SJCRH30 (cell line): ENCODE measurements at regions not wholly inside any gene's neighbourhood (a gene's known extent, or its start where the extent isn't known, plus 50 kb on each side); places are given as distances from the start of the nearest gene placed in this dataset.

Experiments used
- DNase-seq, 2 experiments: peaks; one replicate each; pipeline ENCODE4 v3.0.0-alpha.2; 2015 to 2020
- H3K27ac ChIP-seq: fragments of 250-450 bp; sonication (Bioruptor Pico); 2 replicates; pipeline ENCODE4 v1.5.1; 2020; ENCODE audit warnings: mild to moderate bottlenecking, moderate library complexity
- H3K27me3 ChIP-seq: fragments of 250-450 bp; sonication (Bioruptor Pico); 2 replicates; pipeline ENCODE4 v1.5.1; 2020; ENCODE audit warnings: mild to moderate bottlenecking, moderate library complexity
- H3K36me3 ChIP-seq: fragments of 250-450 bp; sonication (Bioruptor Pico); 2 replicates; pipeline ENCODE4 v1.5.1; 2020; ENCODE audit warnings: mild to moderate bottlenecking, moderate library complexity
- H3K4me1 ChIP-seq: fragments of 250-450 bp; sonication (Bioruptor Pico); 2 replicates; pipeline ENCODE4 v1.5.1; 2020; ENCODE audit warnings: mild to moderate bottlenecking, moderate library complexity
- H3K4me3 ChIP-seq: fragments of 250-450 bp; sonication (Bioruptor Pico); 2 replicates; pipeline ENCODE4 v1.5.1; 2020; ENCODE audit warnings: mild to moderate bottlenecking, moderate library complexity
- H3K9me3 ChIP-seq: fragments of 250-450 bp; sonication (Bioruptor Pico); replicated peaks from 2 replicates; pipeline ENCODE4 v1.5.1; 2020; ENCODE audit warnings: mild to moderate bottlenecking, moderate library complexity

- Histone ChIP-seq H3K36me3 (no peaks in the 10 kb centered on the region), H3K4me3 (peak overlapping the region; percentile 13), H3K27ac (peak overlapping the region; percentile 94), H3K27me3 (no peaks in the 10 kb centered on the region), H3K9me3 (no peaks in the 10 kb centered on the region), H3K4me1 (peaks cover 35% of the 10 kb centered on the region)
- peak; percentile 71 to 90 for DNase-seq
Measured at GRCh38 chr13:104979281-104980030, 1556.0 kb downstream of the EFNB2 start.

- DNase-seq: no peak
- Histone ChIP-seq H3K9me3 (no peaks in the 10 kb centered on the region), H3K4me1 (peaks cover 27% of the 10 kb centered on the region), H3K4me3 (no peak overlapping the region), H3K27me3 (no peaks in the 10 kb centered on the region), H3K27ac (no peak overlapping the region), H3K36me3 (no peaks in the 10 kb centered on the region)
Measured at GRCh38 chr13:104976986-104977385, 1558.5 kb downstream of the EFNB2 start.

- peaks cover 18% of the 10 kb centered on the region for H3K4me1 ChIP-seq
- H3K36me3 ChIP-seq: no peaks in the 10 kb centered on the region
- H3K9me3 ChIP-seq: no peaks in the 10 kb centered on the region
- H3K4me3 ChIP-seq: no peak overlapping the region
- no peak for DNase-seq
- H3K27ac ChIP-seq: no peak overlapping the region
- no peaks in the 10 kb centered on the region for H3K27me3 ChIP-seq
Measured at GRCh38 chr13:104975272-104975671, 1560.2 kb downstream of the EFNB2 start.

GRCh38 chr13:104968876-104969275 is 1566.6 kb downstream of the EFNB2 start:
- Histone ChIP-seq H3K9me3 (no peaks in the 10 kb centered on the region), H3K4me3 (no peak overlapping the region), H3K36me3 (no peaks in the 10 kb centered on the region), H3K4me1 (no peaks in the 10 kb centered on the region), H3K27ac (no peak overlapping the region), H3K27me3 (no peaks in the 10 kb centered on the region)
- DNase-seq: no peak

- Histone ChIP-seq H3K36me3 (no peaks in the 10 kb centered on the region), H3K4me3 (no peak overlapping the region), H3K27me3 (no peaks in the 10 kb centered on the region), H3K4me1 (no peaks in the 10 kb centered on the region), H3K27ac (no peak overlapping the region), H3K9me3 (no peaks in the 10 kb centered on the region)
- DNase-seq: no peak
Measured at GRCh38 chr13:104967836-104968630, 1567.4 kb downstream of the EFNB2 start.

GRCh38 chr13:104967376-104967775 is 1568.1 kb downstream of the EFNB2 start:
- no peak for DNase-seq
- no peak overlapping the region for H3K4me3 ChIP-seq
- H3K27ac ChIP-seq: no peak overlapping the region
- no peaks in the 10 kb centered on the region for H3K36me3 ChIP-seq
- H3K9me3 ChIP-seq: no peaks in the 10 kb centered on the region
- no peaks in the 10 kb centered on the region for H3K27me3 ChIP-seq
- no peaks in the 10 kb centered on the region for H3K4me1 ChIP-seq

- no peaks in the 10 kb centered on the region for H3K4me1 ChIP-seq
Measured at GRCh38 chr13:104962411-104962810, 1573.1 kb downstream of the EFNB2 start.

GRCh38 chr13:104961246-104961645 is 1574.2 kb downstream of the EFNB2 start:
- Histone ChIP-seq H3K9me3 (no peaks in the 10 kb centered on the region), H3K36me3 (no peaks in the 10 kb centered on the region), H3K27me3 (no peaks in the 10 kb centered on the region), H3K4me1 (no peaks in the 10 kb centered on the region), H3K4me3 (no peak overlapping the region), H3K27ac (no peak overlapping the region)
- DNase-seq: no peak

More at GRCh38 chr13:104962411-104962810, 1573.1 kb downstream of the EFNB2 start:
- H3K27me3 ChIP-seq: no peaks in the 10 kb centered on the region
- no peak overlapping the region for H3K4me3 ChIP-seq
- no peaks in the 10 kb centered on the region for H3K36me3 ChIP-seq
- no peaks in the 10 kb centered on the region for H3K9me3 ChIP-seq
- no peak overlapping the region for H3K27ac ChIP-seq
- DNase-seq: no peak

GRCh38 chr13:104954210-104954609 is 1581.3 kb downstream of the EFNB2 start:
- Histone ChIP-seq H3K4me3 (no peak overlapping the region), H3K27me3 (no peaks in the 10 kb centered on the region), H3K27ac (no peak overlapping the region), H3K36me3 (no peaks in the 10 kb centered on the region), H3K4me1 (peaks cover 19% of the 10 kb centered on the region), H3K9me3 (no peaks in the 10 kb centered on the region)
- no peak for DNase-seq

- Histone ChIP-seq H3K36me3 (no peaks in the 10 kb centered on the region), H3K4me3 (no peak overlapping the region), H3K9me3 (no peaks in the 10 kb centered on the region), H3K4me1 (peaks cover 19% of the 10 kb centered on the region), H3K27me3 (no peaks in the 10 kb centered on the region), H3K27ac (no peak overlapping the region)
- no peak for DNase-seq
Measured at GRCh38 chr13:104953588-104953987, 1581.9 kb downstream of the EFNB2 start.

GRCh38 chr13:104949840-104950740 is 1585.4 kb downstream of the EFNB2 start:
- Histone ChIP-seq H3K4me1 (peaks cover 19% of the 10 kb centered on the region), H3K27ac (peak overlapping the region; percentile 65), H3K9me3 (no peaks in the 10 kb centered on the region), H3K4me3 (peak overlapping the region; percentile 10; the same call in 1 of the 2 replicates), H3K27me3 (no peaks in the 10 kb centered on the region), H3K36me3 (no peaks in the 10 kb centered on the region)
- DNase-seq: peak; percentile 15 to 64

- Histone ChIP-seq H3K9me3 (no peaks in the 10 kb centered on the region), H3K4me1 (no peaks in the 10 kb centered on the region), H3K36me3 (no peaks in the 10 kb centered on the region), H3K27ac (no peak overlapping the region), H3K4me3 (no peak overlapping the region), H3K27me3 (no peaks in the 10 kb centered on the region)
- no peak for DNase-seq
Measured at GRCh38 chr13:104944176-104944575, 1591.3 kb downstream of the EFNB2 start.

- Histone ChIP-seq H3K36me3 (no peaks in the 10 kb centered on the region), H3K27me3 (no peaks in the 10 kb centered on the region), H3K4me3 (no peak overlapping the region), H3K4me1 (0 out of 2 replicates have a peak, but pooled peaks cover 3% of the 10 kb centered on the region), H3K9me3 (no peaks in the 10 kb centered on the region), H3K27ac (no peak overlapping the region)
- no peak for DNase-seq
Measured at GRCh38 chr13:104943331-104943730, 1592.1 kb downstream of the EFNB2 start.

- DNase-seq: peak; percentile 61 to 79
- H3K4me3 ChIP-seq: peak overlapping the region; percentile 45
- no peaks in the 10 kb centered on the region for H3K36me3 ChIP-seq
- H3K27me3 ChIP-seq: no peaks in the 10 kb centered on the region
- H3K27ac ChIP-seq: peak overlapping the region; percentile 65
- H3K4me1 ChIP-seq: peaks cover 9% of the 10 kb centered on the region; the same call in 1 of the 2 replicates
- H3K9me3 ChIP-seq: no peaks in the 10 kb centered on the region
Measured at GRCh38 chr13:104937881-104938280, 1597.6 kb downstream of the EFNB2 start.
